Fibroblast of lung (primary cell): ENCODE measurements at regions not wholly inside any gene's neighbourhood (a gene's known extent, or its start where the extent isn't known, plus 50 kb on each side); places are given as distances from the start of the nearest gene placed in this dataset.

Experiments
- DNase-seq, 2 donors: peaks; one replicate each; pipeline versions ENCODE4 v3.0.0 to v3.0.0-alpha.2; 2010; ENCODE audit warnings: low read depth in 2 of 2
- H2AFZ ChIP-seq: 2 replicates; pipeline ENCODE4 v1.5.1; 2012; ENCODE audit warnings: low read length, control low read depth, inconsistent platforms
- H3K27ac ChIP-seq: 2 replicates; pipeline ENCODE4 v1.5.1; 2011; ENCODE audit warnings: low read length, control low read depth; ENCODE audit not compliant: insufficient read depth
- H3K27me3 ChIP-seq: 2 replicates; pipeline ENCODE4 v1.5.1; 2011; ENCODE audit warnings: mild to moderate bottlenecking, low read length; ENCODE audit not compliant: control insufficient read depth, insufficient read depth
- H3K36me3 ChIP-seq: 2 replicates; pipeline ENCODE4 v1.5.1; 2011; ENCODE audit warnings: low read length; ENCODE audit not compliant: control insufficient read depth, insufficient read depth
- H3K4me1 ChIP-seq: 2 replicates; pipeline ENCODE4 v1.5.1; 2011; ENCODE audit warnings: low read length; ENCODE audit not compliant: control insufficient read depth, insufficient read depth; ENCODE audit errors: extremely low read depth
- H3K4me2 ChIP-seq: 2 replicates; pipeline ENCODE4 v1.5.1; 2011; ENCODE audit warnings: low read length, control low read depth; ENCODE audit not compliant: insufficient read depth; ENCODE audit errors: extremely low read depth
- H3K4me3 ChIP-seq, 4 experiments: fragments of 200-600 bp in 1 of 4; sonication (generic) in 1 of 4; replicated peaks in 1 of 4; 2 replicates each; pipeline ENCODE4 v1.5.1; 2011 to 2016; ENCODE audit warnings: low read length in 4 of 4, low read depth in 3 of 4, mild to moderate bottlenecking in 3 of 4, control low read depth in 2 of 4, inconsistent platforms in 1 of 4, mixed read lengths in 1 of 4; ENCODE audit not compliant: insufficient read depth in 1 of 4; ENCODE audit errors: control extremely low read depth in 1 of 4
- H3K79me2 ChIP-seq: 2 replicates; pipeline ENCODE4 v1.5.1; 2012; ENCODE audit warnings: mild to moderate bottlenecking, low read length, inconsistent platforms; ENCODE audit not compliant: control insufficient read depth, insufficient read depth
- H3K9ac ChIP-seq: 2 replicates; pipeline ENCODE4 v1.5.1; 2011; ENCODE audit warnings: mild to moderate bottlenecking, low read length, control low read depth; ENCODE audit not compliant: insufficient read depth
- H3K9me3 ChIP-seq: 2 replicates; pipeline ENCODE4 v1.5.1; 2012; ENCODE audit warnings: low read depth, low read length; ENCODE audit not compliant: control insufficient read depth, insufficient read depth
- H4K20me1 ChIP-seq: 2 replicates; pipeline ENCODE4 v1.5.1; 2011; ENCODE audit warnings: low read length; ENCODE audit not compliant: control insufficient read depth, insufficient read depth; ENCODE audit errors: extremely low read depth
- CTCF ChIP-seq, 2 donors: IDR thresholded peaks in 1 of 2; conservative IDR thresholded peaks in 1 of 2; 1 replicate in 1 of 2; 2 replicates in 1 of 2; pipeline ENCODE4 v1.5.1; 2011 to 2012; ENCODE audit warnings: low read length in 2 of 2, control low read depth in 1 of 2, inconsistent platforms in 1 of 2, low read depth in 1 of 2, mild to moderate bottlenecking in 1 of 2
- EZH2 ChIP-seq: IDR thresholded peaks from 2 replicates; pipeline ENCODE4 v1.5.1; 2012; ENCODE audit warnings: low read length, control low read depth, mild to moderate bottlenecking; ENCODE audit errors: missing control alignments

- TF ChIP-seq EZH2 (no peak), CTCF (conservative IDR thresholded peaks at IDR 0.05 in 1 of 2, IDR thresholded peaks at IDR 0.05 in 1 of 2; ENCODE audit: low read depth in 1 of 2, low read length in 2 of 2) (no peak)
- Histone ChIP-seq H3K4me1 (no peaks in the 10 kb centered on the region), H3K9ac (no peak overlapping the region), H3K4me2 (no peak overlapping the region), H3K27ac (no peak overlapping the region), H3K79me2 (no peaks in the 10 kb centered on the region), H3K27me3 (peaks cover 3% of the 10 kb centered on the region), H3K4me3 (no peak overlapping the region), H2AFZ (no peak overlapping the region), H3K36me3 (no peaks in the 10 kb centered on the region), H3K9me3 (no peaks in the 10 kb centered on the region), H4K20me1 (no peaks in the 10 kb centered on the region)
- DNase-seq: no peak
These were observed 327.7 kb downstream of the CDC5L start for GRCh38 chr6:44715188-44715587.

GRCh38 chr6:44715925-44716324, 328.4 kb downstream of the CDC5L start:
- no peak for DNase-seq
- Histone ChIP-seq H3K9ac (no peak overlapping the region), H2AFZ (no peak overlapping the region), H4K20me1 (no peaks in the 10 kb centered on the region), H3K27ac (no peak overlapping the region), H3K27me3 (peaks cover 3% of the 10 kb centered on the region), H3K4me1 (no peaks in the 10 kb centered on the region), H3K4me2 (no peak overlapping the region), H3K9me3 (no peaks in the 10 kb centered on the region), H3K36me3 (no peaks in the 10 kb centered on the region), H3K4me3 (no peak overlapping the region), H3K79me2 (no peaks in the 10 kb centered on the region)
- no peak for TF ChIP-seq CTCF (conservative IDR thresholded peaks at IDR 0.05 in 1 of 2, IDR thresholded peaks at IDR 0.05 in 1 of 2; ENCODE audit: low read depth in 1 of 2, low read length in 2 of 2)
- TF ChIP-seq EZH2: no peak

- H3K9me3 ChIP-seq: no peaks in the 10 kb centered on the region
- H3K36me3 ChIP-seq: no peaks in the 10 kb centered on the region
- H3K79me2 ChIP-seq: no peaks in the 10 kb centered on the region
- H3K9ac ChIP-seq: no peak overlapping the region
- H3K27me3 ChIP-seq: peaks cover 3% of the 10 kb centered on the region
- H3K27ac ChIP-seq: no peak overlapping the region
- H3K4me1 ChIP-seq: no peaks in the 10 kb centered on the region
- no peak overlapping the region for H2AFZ ChIP-seq
- no peak overlapping the region for H3K4me2 ChIP-seq
- TF ChIP-seq EZH2 (no peak), CTCF (conservative IDR thresholded peaks at IDR 0.05 in 1 of 2, IDR thresholded peaks at IDR 0.05 in 1 of 2; ENCODE audit: low read depth in 1 of 2, low read length in 2 of 2) (no peak)
- no peak for DNase-seq
- H4K20me1 ChIP-seq: no peaks in the 10 kb centered on the region
- H3K4me3 ChIP-seq: no peak overlapping the region
These were observed 329.9 kb downstream of the CDC5L start for GRCh38 chr6:44717431-44717830.
